ENCODE measurements at regions not wholly inside any gene's neighbourhood (a gene's known extent, or its start where the extent isn't known, plus 50 kb on each side); places are given as distances from the start of the nearest gene placed in this dataset.

DNA sequence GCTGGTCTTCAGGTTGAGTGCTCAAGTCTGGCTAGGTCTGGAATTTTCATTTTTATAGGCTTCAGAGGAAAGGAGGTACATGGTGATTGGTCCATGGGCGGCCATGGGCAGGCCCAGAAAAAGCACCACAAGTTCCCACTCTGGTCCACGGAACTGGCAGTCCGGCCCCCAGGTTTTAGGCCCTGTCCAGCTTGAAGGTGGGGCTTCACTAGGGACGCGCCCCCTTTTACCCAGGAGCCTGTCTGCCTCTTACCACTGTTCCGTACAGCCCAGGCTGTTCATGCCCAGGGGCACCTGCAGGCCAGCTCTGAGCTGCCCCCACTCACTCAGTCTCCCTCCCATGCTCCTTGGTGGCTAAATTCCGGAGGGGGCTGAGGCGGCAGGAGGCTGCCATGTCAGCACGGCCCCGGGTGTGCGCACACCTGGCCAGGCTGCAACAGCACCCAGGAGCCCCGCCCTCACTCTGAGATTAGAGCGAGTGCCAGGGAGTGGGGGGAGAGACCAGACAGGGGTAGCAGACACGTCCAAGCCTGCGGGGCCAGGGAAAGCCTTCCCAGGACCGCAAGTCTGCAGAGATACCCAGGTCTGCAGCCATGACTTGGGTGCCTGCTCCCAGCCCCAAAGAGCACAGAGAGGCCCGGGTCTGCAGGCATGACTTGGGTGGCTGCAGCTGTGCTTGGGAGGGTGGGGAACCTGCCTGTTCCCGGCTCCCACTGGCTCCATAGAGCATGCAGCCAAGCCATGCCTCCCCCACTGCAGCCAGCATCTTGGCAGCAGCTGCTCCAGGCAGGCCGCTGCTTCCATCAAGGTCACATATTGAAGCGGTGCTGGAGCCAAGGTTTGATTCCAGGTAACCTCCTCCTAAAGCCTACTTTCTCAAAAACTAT, 390.2 kb upstream of the SGCD start:
- Histone ChIP-seq H3K9me3 (no peaks in the 10 kb centered on the region), H3K4me1 (no peaks in the 10 kb centered on the region), H3K4me3 (no peak overlapping the region), H3K36me3 (no peaks in the 10 kb centered on the region), H3K27me3 (no peaks in the 10 kb centered on the region), H3K27ac (no peak overlapping the region)
- in situ Hi-C loops (cut with MboI; ENCODE audit: low sequenced_read_pairs in 4 of 4), result no loop called here
- intact Hi-C loops (cut with DNase I; ENCODE audit: low total_unique reads), result no loop called here
- TF ChIP-seq, protein P1, sequence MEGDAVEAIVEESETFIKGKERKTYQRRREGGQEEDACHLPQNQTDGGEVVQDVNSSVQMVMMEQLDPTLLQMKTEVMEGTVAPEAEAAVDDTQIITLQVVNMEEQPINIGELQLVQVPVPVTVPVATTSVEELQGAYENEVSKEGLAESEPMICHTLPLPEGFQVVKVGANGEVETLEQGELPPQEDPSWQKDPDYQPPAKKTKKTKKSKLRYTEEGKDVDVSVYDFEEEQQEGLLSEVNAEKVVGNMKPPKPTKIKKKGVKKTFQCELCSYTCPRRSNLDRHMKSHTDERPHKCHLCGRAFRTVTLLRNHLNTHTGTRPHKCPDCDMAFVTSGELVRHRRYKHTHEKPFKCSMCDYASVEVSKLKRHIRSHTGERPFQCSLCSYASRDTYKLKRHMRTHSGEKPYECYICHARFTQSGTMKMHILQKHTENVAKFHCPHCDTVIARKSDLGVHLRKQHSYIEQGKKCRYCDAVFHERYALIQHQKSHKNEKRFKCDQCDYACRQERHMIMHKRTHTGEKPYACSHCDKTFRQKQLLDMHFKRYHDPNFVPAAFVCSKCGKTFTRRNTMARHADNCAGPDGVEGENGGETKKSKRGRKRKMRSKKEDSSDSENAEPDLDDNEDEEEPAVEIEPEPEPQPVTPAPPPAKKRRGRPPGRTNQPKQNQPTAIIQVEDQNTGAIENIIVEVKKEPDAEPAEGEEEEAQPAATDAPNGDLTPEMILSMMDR (IDR thresholded peaks at IDR 0.05 in 4 of 5, conservative IDR thresholded peaks at IDR 0.05 in 1 of 5), result no peak
- TF ChIP-seq POLR2A (IDR thresholded peaks at IDR 0.05), result no peak
- DNase-seq, result no peak
- no peak for ATAC-seq

DNA sequence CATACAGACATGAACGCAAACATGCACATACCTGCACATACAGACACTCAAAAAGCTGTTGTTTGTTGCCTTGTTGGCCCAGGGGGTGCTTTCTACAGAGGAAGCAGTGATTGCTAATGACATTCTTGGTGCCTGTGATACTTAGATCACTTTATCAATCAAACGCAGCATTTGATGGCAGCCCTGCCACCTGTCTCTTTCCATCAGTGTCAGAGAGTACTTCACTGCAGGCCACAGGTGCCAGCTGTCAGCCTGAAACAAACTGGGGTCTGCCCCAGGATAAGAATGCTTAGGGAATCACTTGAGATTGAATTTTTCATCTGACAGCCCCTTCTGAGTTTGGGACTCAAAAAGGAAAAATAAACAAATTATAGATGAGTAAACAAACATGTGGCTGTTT, 388.9 kb upstream of the SGCD start:
- Histone ChIP-seq H3K27ac (no peak overlapping the region), H3K36me3 (no peaks in the 10 kb centered on the region), H3K27me3 (no peaks in the 10 kb centered on the region), H3K4me3 (no peak overlapping the region), H3K9me3 (no peaks in the 10 kb centered on the region), H3K4me1 (peaks cover 0 to 8% of the 10 kb centered on the region in 2 donors)
- no peak for DNase-seq
- in situ Hi-C loops (cut with MboI; ENCODE audit: low sequenced_read_pairs in 4 of 4) (no loop called here), intact Hi-C loops (cut with DNase I; ENCODE audit: low total_unique reads) (no loop called here)
- ATAC-seq, result no peak
- TF ChIP-seq POLR2A (IDR thresholded peaks at IDR 0.05), result no peak
- TF ChIP-seq, protein P1 (IDR thresholded peaks at IDR 0.05 in 4 of 5, conservative IDR thresholded peaks at IDR 0.05 in 1 of 5), result no peak

DNA sequence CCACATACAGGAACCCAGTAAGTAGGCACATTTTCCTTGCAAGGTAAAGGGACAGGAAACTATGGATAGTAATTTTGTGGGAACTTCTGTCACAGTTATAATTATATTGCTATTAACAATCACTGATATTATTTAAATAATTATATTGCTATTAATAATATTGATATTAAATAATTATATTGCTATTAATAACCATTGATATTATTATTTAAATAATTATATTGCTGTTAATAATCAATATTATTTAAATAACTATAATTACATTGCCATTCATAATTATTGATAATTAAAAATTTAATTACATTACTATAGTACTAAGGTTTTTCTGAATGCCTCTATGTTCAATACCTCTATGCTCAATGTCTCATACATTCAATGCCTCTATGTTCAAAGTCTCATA, 385.6 kb upstream of the SGCD start:
- H3K4me1 ChIP-seq, result peaks cover 0 to 12% of the 10 kb centered on the region in 2 donors
- in situ Hi-C loops (cut with MboI; ENCODE audit: low sequenced_read_pairs in 4 of 4), result loop anchor here in 3 of 4 donors (5.0 to 10.0 kb wide), 2 partner anchors 876 to 883 kb away; no protein-coding TSS in a partner anchor
- DNase-seq (no peak), ATAC-seq (no peak)
- no peak overlapping the region for H3K27ac ChIP-seq
- no peaks in the 10 kb centered on the region for H3K36me3 ChIP-seq
- no peaks in the 10 kb centered on the region for H3K27me3 ChIP-seq
- TF ChIP-seq, protein P1 (IDR thresholded peaks at IDR 0.05 in 4 of 5, conservative IDR thresholded peaks at IDR 0.05 in 1 of 5), result no peak
- TF ChIP-seq POLR2A (IDR thresholded peaks at IDR 0.05), result no peak
- intact Hi-C loops (cut with DNase I; ENCODE audit: low total_unique reads), result loop anchor here (5.0 kb wide), 1 partner anchor 111 kb away; no protein-coding TSS in a partner anchor
- H3K9me3 ChIP-seq, result no peaks in the 10 kb centered on the region
- H3K4me3 ChIP-seq, result no peak overlapping the region

DNA sequence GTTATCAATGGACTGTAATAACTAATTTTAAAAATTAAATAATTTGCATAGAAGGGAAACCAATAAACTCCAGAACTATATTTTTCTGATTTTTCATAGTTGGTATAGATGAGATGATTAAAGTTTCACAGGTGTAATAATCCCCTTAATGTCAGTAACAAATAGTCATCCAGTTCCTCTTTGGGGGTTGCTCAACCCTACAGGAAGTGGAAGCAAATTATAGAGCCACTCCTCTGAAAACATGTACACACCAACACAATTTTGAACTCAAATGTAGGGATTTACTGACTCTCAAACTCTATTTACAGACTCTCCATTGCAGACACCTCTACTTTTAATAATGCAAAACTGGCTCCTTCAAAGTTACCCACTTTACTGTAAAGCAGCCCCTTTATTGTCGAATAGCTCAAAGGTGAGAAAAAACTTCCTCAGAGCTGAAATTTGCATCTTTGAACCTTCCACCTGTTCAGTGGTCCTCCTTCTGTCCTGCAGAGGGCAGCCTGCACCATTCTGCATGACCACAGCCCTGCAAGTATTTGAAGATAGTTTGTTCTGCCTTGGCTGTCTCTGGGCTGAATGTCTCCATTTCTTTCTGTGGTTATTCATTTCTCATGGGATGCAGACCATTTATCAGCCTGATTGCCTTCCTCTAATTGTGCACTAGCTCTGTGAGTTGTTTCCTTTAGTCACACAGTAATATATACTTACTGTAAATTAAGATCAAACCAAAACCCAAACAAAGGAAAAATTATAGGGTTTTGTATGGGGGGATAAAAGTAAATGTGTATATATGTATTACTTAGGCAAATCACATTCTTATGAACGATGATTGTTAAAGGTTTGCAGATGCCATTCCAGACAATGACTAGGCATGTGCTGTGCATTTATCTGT, 383.2 kb upstream of the SGCD start:
- no peak for TF ChIP-seq POLR2A (IDR thresholded peaks at IDR 0.05)
- TF ChIP-seq, protein P1 (IDR thresholded peaks at IDR 0.05 in 4 of 5, conservative IDR thresholded peaks at IDR 0.05 in 1 of 5), result peak; percentile 52 to 89 (median 68)
- peaks cover 0 to 12% of the 10 kb centered on the region in 2 donors for H3K4me1 ChIP-seq
- H3K27ac ChIP-seq, result no peak overlapping the region
- H3K36me3 ChIP-seq, result no peaks in the 10 kb centered on the region
- DNase-seq, result peak; percentile 25 to 58
- intact Hi-C loops (cut with DNase I; ENCODE audit: low total_unique reads), result loop anchor here (2.0 to 5.0 kb wide), 2 partner anchors 109 to 881 kb away; no protein-coding TSS in a partner anchor
- ATAC-seq, result peak; percentile 86 to 95
- H3K4me3 ChIP-seq, result no peak overlapping the region
- in situ Hi-C loops (cut with MboI; ENCODE audit: low sequenced_read_pairs in 4 of 4), result loop anchor here in 3 of 4 donors (5.0 to 10.0 kb wide), 2 partner anchors 874 to 881 kb away; no protein-coding TSS in a partner anchor
- H3K9me3 ChIP-seq, result no peaks in the 10 kb centered on the region
- no peaks in the 10 kb centered on the region for H3K27me3 ChIP-seq

Data from gastrocnemius medialis (tissue), 4 donors.